Right ventricle myocardium inferior (tissue), 1 donor: ENCODE measurements at regions not wholly inside any gene's neighbourhood (a gene's known extent, or its start where the extent isn't known, plus 50 kb on each side); places are given as distances from the start of the nearest gene placed in this dataset.

Experiments
- ATAC-seq: fragments of 200-7000 bp; cut with Tn5 transposase; one replicate; pipeline ENCODE4 v1.9.1; 2020; ENCODE audit warnings: mild to moderate bottlenecking, moderate library complexity
- DNase-seq: peaks from one replicate; pipeline ENCODE4 v3.0.0; 2021; ENCODE audit errors: missing footprints
- intact Hi-C: fragments of 100-400 bp; cut with DNase I; formaldehyde crosslinking; loops from one replicate; pipeline ENCODE4 v1.11.0; 2022
- donor health status: DM: no; HTN: yes; CAD: no; lungs with severe emphysema.

GRCh38 chr6:23396949-23397348 lies 729.1 kb upstream of the NRSN1 start:
- ATAC-seq (no peak), DNase-seq (no peak)
- intact Hi-C loops = no loop called here

GRCh38 chr6:23403460-23403859 lies 722.6 kb upstream of the NRSN1 start:
- ATAC-seq (no peak), DNase-seq (no peak)
- intact Hi-C loops = no loop called here

GRCh38 chr6:23409531-23409930 lies 716.5 kb upstream of the NRSN1 start:
- no peak for DNase-seq
- no peak for ATAC-seq
- intact Hi-C loops = no loop called here

GRCh38 chr6:23410439-23410838 lies 715.6 kb upstream of the NRSN1 start:
- intact Hi-C loops = loop anchor here (10.0 kb wide), 1 partner anchor 1816 kb away; the partner anchor contains the start of gene SOX4
- DNase-seq (no peak), ATAC-seq (no peak)

- no peak for ATAC-seq
- DNase-seq = no peak
- intact Hi-C loops = loop anchor here (10.0 kb wide), 1 partner anchor 1818 kb away; the partner anchor contains the start of gene SOX4
Observed at GRCh38 chr6:23412770-23413169, 713.2 kb upstream of the NRSN1 start.

- intact Hi-C loops = loop anchor here (10.0 kb wide), 1 partner anchor 1819 kb away; the partner anchor contains the start of gene SOX4
- ATAC-seq (no peak), DNase-seq (no peak)
Observed at GRCh38 chr6:23413327-23414050, 712.5 kb upstream of the NRSN1 start.

GRCh38 chr6:23414051-23414445 lies 712.0 kb upstream of the NRSN1 start:
- peak; percentile 52 for ATAC-seq
- no peak for DNase-seq
- intact Hi-C loops = loop anchor here (10.0 kb wide), 1 partner anchor 1819 kb away; the partner anchor contains the start of gene SOX4

- DNase-seq (no peak), ATAC-seq (no peak)
- intact Hi-C loops = loop anchor here (10.0 kb wide), 1 partner anchor 1820 kb away; the partner anchor contains the start of gene SOX4
Observed at GRCh38 chr6:23414922-23415321, 711.1 kb upstream of the NRSN1 start.

GRCh38 chr6:23415819-23416427 lies 710.1 kb upstream of the NRSN1 start:
- DNase-seq = no peak
- intact Hi-C loops = loop anchor here (10.0 kb wide), 1 partner anchor 1821 kb away; the partner anchor contains the start of gene SOX4

GRCh38 chr6:23417133-23417532 lies 708.9 kb upstream of the NRSN1 start:
- intact Hi-C loops = loop anchor here (10.0 kb wide), 1 partner anchor 1822 kb away; the partner anchor contains the start of gene SOX4
- ATAC-seq (no peak), DNase-seq (no peak)

More at GRCh38 chr6:23415819-23416427, 710.1 kb upstream of the NRSN1 start:
- ATAC-seq = no peak

- DNase-seq (no peak), ATAC-seq (peak; percentile 54)
- intact Hi-C loops = loop anchor here (10.0 kb wide), 1 partner anchor 1823 kb away; the partner anchor contains the start of gene SOX4
Observed at GRCh38 chr6:23418095-23418494, 707.9 kb upstream of the NRSN1 start.

GRCh38 chr6:23419046-23419445 lies 707.0 kb upstream of the NRSN1 start:
- DNase-seq = no peak

GRCh38 chr6:23420659-23421350 lies 705.2 kb upstream of the NRSN1 start:
- DNase-seq (no peak), ATAC-seq (no peak)
- intact Hi-C loops = no loop called here

More at GRCh38 chr6:23419046-23419445, 707.0 kb upstream of the NRSN1 start:
- no peak for ATAC-seq
- intact Hi-C loops = loop anchor here (10.0 kb wide), 1 partner anchor 1824 kb away; the partner anchor contains the start of gene SOX4

- no peak for DNase-seq
- intact Hi-C loops = no loop called here
- ATAC-seq = no peak
Observed at GRCh38 chr6:23424584-23424983, 701.4 kb upstream of the NRSN1 start.

- no peak for DNase-seq
- intact Hi-C loops = no loop called here
- no peak for ATAC-seq
Observed at GRCh38 chr6:23435126-23435525, 690.9 kb upstream of the NRSN1 start.

- intact Hi-C loops = no loop called here
- no peak for DNase-seq
- ATAC-seq = no peak
Observed at GRCh38 chr6:23435798-23436197, 690.2 kb upstream of the NRSN1 start.

- ATAC-seq = no peak
- intact Hi-C loops = no loop called here
- DNase-seq = no peak
Observed at GRCh38 chr6:23441808-23442461, 684.1 kb upstream of the NRSN1 start.

GRCh38 chr6:23445157-23445710 lies 680.8 kb upstream of the NRSN1 start:
- ATAC-seq = peak; percentile 85
- no peak for DNase-seq
- intact Hi-C loops = loop anchor here (2.0 to 5.0 kb wide), 3 partner anchors 618 to 1850 kb away; no protein-coding TSS in a partner anchor
